HL-60 (cell line): ENCODE measurements at regions not wholly inside any gene's neighbourhood (a gene's known extent, or its start where the extent isn't known, plus 50 kb on each side); places are given as distances from the start of the nearest gene placed in this dataset.

Experiments
- DNase-seq, 2 experiments: peaks; one replicate each; pipeline ENCODE4 v3.0.0-alpha.2; 2010 to 2020; ENCODE audit warnings: low read depth in 1 of 2, low spot score in 1 of 2
- H3K27ac ChIP-seq: fragments of 250-450 bp; sonication (Bioruptor Pico); replicated peaks from 2 replicates; pipeline ENCODE4 v1.5.1; 2020; ENCODE audit warnings: mild to moderate bottlenecking, moderate library complexity
- H3K27me3 ChIP-seq: fragments of 250-450 bp; sonication (Bioruptor Pico); 2 replicates; pipeline ENCODE4 v1.5.1; 2021; ENCODE audit warnings: mild to moderate bottlenecking, moderate library complexity; ENCODE audit not compliant: insufficient read depth, poor library complexity, severe bottlenecking
- H3K4me3 ChIP-seq: replicated peaks from 2 replicates; pipeline ENCODE4 v1.5.1; 2011; ENCODE audit warnings: mild to moderate bottlenecking, control low read depth, low read length; ENCODE audit not compliant: insufficient read depth
- GABPA ChIP-seq: IDR thresholded peaks from 2 replicates; pipeline ENCODE4 v1.6.1; 2012; ENCODE audit warnings: low read depth
- POLR2AphosphoS5 ChIP-seq: IDR thresholded peaks from 2 replicates; pipeline ENCODE4 v1.6.1; 2012; ENCODE audit warnings: low read depth
- REST ChIP-seq: IDR thresholded peaks from 2 replicates; pipeline ENCODE4 v1.6.1; 2012; ENCODE audit warnings: low read depth; ENCODE audit not compliant: insufficient replicate concordance
- SPI1 ChIP-seq: IDR thresholded peaks from 2 replicates; pipeline ENCODE4 v1.6.1; 2012; ENCODE audit warnings: low read depth, mild to moderate bottlenecking, borderline replicate concordance
- TF ChIP-seq, protein P1 (sequence below): IDR thresholded peaks from one replicate; pipeline ENCODE4 v1.5.1; 2011; ENCODE audit warnings: low read length, control low read depth, inconsistent platforms; ENCODE audit not compliant: insufficient read depth

DNA sequence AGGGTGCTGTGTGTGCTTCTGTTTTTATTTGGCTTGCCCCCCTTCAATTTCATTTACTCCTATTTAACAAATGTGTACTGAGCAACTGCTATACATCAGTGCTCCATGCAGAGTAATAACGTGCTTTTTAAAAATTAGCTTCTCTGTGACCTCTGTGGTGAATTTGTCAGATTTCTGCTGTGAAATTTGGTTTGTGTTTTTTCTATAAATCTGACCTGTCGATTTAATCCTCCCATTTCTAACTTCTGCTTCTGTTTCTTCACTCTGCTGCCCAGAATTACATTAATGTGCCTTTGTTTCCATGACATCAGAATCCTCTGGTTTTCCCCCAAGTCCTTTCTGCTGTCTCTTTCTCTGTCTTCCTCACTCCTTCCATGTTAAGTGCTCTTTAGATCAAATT is 123.8 kb upstream of the CACNA2D1 start:
- H3K27me3 ChIP-seq, result peaks cover 5% of the 10 kb centered on the region
- H3K27ac ChIP-seq, result no peak overlapping the region
- TF ChIP-seq SPI1 (no peak), POLR2AphosphoS5 (no peak), GABPA (no peak), REST (no peak)
- TF ChIP-seq, protein P1, sequence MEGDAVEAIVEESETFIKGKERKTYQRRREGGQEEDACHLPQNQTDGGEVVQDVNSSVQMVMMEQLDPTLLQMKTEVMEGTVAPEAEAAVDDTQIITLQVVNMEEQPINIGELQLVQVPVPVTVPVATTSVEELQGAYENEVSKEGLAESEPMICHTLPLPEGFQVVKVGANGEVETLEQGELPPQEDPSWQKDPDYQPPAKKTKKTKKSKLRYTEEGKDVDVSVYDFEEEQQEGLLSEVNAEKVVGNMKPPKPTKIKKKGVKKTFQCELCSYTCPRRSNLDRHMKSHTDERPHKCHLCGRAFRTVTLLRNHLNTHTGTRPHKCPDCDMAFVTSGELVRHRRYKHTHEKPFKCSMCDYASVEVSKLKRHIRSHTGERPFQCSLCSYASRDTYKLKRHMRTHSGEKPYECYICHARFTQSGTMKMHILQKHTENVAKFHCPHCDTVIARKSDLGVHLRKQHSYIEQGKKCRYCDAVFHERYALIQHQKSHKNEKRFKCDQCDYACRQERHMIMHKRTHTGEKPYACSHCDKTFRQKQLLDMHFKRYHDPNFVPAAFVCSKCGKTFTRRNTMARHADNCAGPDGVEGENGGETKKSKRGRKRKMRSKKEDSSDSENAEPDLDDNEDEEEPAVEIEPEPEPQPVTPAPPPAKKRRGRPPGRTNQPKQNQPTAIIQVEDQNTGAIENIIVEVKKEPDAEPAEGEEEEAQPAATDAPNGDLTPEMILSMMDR, result no peak
- no peak overlapping the region for H3K4me3 ChIP-seq
- no peak for DNase-seq

GRCh38 chr7:82566752-82567151 is 123.2 kb upstream of the CACNA2D1 start:
- Histone ChIP-seq H3K27ac (no peak overlapping the region), H3K4me3 (no peak overlapping the region), H3K27me3 (peaks cover 3% of the 10 kb centered on the region)
- TF ChIP-seq SPI1 (no peak), GABPA (no peak), REST (no peak), POLR2AphosphoS5 (no peak)
- TF ChIP-seq, protein P1, result no peak
- no peak for DNase-seq

- H3K27me3 ChIP-seq, result no peaks in the 10 kb centered on the region
- H3K27ac ChIP-seq, result no peak overlapping the region
Observed at GRCh38 chr7:82562716-82563404, 119.3 kb upstream of the CACNA2D1 start.

GRCh38 chr7:82559193-82559805 is 115.7 kb upstream of the CACNA2D1 start:
- TF ChIP-seq, protein P1, result no peak
- TF ChIP-seq SPI1, result no peak
- no peak for TF ChIP-seq GABPA
- no peak for TF ChIP-seq POLR2AphosphoS5
- no peak for TF ChIP-seq REST
- DNase-seq, result no peak
- H3K4me3 ChIP-seq, result no peak overlapping the region
- H3K27ac ChIP-seq, result no peak overlapping the region
- H3K27me3 ChIP-seq, result no peaks in the 10 kb centered on the region

More at GRCh38 chr7:82562716-82563404, 119.3 kb upstream of the CACNA2D1 start:
- TF ChIP-seq SPI1, result no peak
- DNase-seq, result no peak
- no peak overlapping the region for H3K4me3 ChIP-seq
